Activated CD8-positive, alpha-beta memory T cell treated with anti-CD3 and anti-CD28 coated beads for 1 hour (primary cell): ENCODE measurements at regions not wholly inside any gene's neighbourhood (a gene's known extent, or its start where the extent isn't known, plus 50 kb on each side); places are given as distances from the start of the nearest gene placed in this dataset.

Source experiments
- DNase-seq, 2 donors: peaks; one replicate each; pipeline ENCODE4 v3.0.0-alpha.2; 2020; ENCODE audit warnings: low read depth in 1 of 2; ENCODE audit errors: extremely low read depth in 1 of 2

- DNase-seq: no peak
These were observed 209.9 kb upstream of the RGMA start for GRCh38 chr15:93298901-93299300.

GRCh38 chr15:93296759-93297500, 207.9 kb upstream of the RGMA start:
- no peak for DNase-seq

GRCh38 chr15:93294896-93295295, 205.9 kb upstream of the RGMA start:
- no peak for DNase-seq

- DNase-seq: no peak
These were observed 205.1 kb upstream of the RGMA start for GRCh38 chr15:93294066-93294465.

- DNase-seq: no peak
These were observed 202.4 kb upstream of the RGMA start for GRCh38 chr15:93291380-93291779.

- no peak for DNase-seq
These were observed 201.6 kb upstream of the RGMA start for GRCh38 chr15:93290618-93290946.

- no peak for DNase-seq
These were observed 201.1 kb upstream of the RGMA start for GRCh38 chr15:93289941-93290617.

- DNase-seq: no peak
These were observed 199.8 kb upstream of the RGMA start for GRCh38 chr15:93288728-93289294.

- DNase-seq: no peak
These were observed 197.4 kb upstream of the RGMA start for GRCh38 chr15:93286446-93286845.

GRCh38 chr15:93283854-93284253, 194.8 kb upstream of the RGMA start:
- DNase-seq: no peak

- no peak for DNase-seq
These were observed 193.8 kb upstream of the RGMA start for GRCh38 chr15:93282808-93283207.

GRCh38 chr15:93278783-93279182, 189.8 kb upstream of the RGMA start:
- no peak for DNase-seq

GRCh38 chr15:93278006-93278405, 189.0 kb upstream of the RGMA start:
- no peak for DNase-seq

- no peak for DNase-seq
These were observed 185.2 kb upstream of the RGMA start for GRCh38 chr15:93274257-93274656.

- DNase-seq: no peak
These were observed 182.9 kb upstream of the RGMA start for GRCh38 chr15:93271871-93272270.

GRCh38 chr15:93270937-93271467, 182.0 kb upstream of the RGMA start:
- no peak for DNase-seq

- no peak for DNase-seq
These were observed 179.1 kb upstream of the RGMA start for GRCh38 chr15:93268066-93268465.

- no peak for DNase-seq
These were observed 177.3 kb upstream of the RGMA start for GRCh38 chr15:93266291-93266690.

- no peak for DNase-seq
These were observed 176.1 kb upstream of the RGMA start for GRCh38 chr15:93265111-93265556.

GRCh38 chr15:93261845-93262244, 172.8 kb upstream of the RGMA start:
- DNase-seq: no peak

- DNase-seq: no peak
These were observed 168.9 kb upstream of the RGMA start for GRCh38 chr15:93257920-93258319.

- no peak for DNase-seq
These were observed 164.7 kb upstream of the RGMA start for GRCh38 chr15:93253681-93254080.
